ENCODE measurements at regions not wholly inside any gene's neighbourhood (a gene's known extent, or its start where the extent isn't known, plus 50 kb on each side); places are given as distances from the start of the nearest gene placed in this dataset.
"Not testable (repeated sequence)": the region's sequence is repeated elsewhere in the genome, so short reads cannot be mapped to it uniquely, and the experiment has no call there.

DNA sequence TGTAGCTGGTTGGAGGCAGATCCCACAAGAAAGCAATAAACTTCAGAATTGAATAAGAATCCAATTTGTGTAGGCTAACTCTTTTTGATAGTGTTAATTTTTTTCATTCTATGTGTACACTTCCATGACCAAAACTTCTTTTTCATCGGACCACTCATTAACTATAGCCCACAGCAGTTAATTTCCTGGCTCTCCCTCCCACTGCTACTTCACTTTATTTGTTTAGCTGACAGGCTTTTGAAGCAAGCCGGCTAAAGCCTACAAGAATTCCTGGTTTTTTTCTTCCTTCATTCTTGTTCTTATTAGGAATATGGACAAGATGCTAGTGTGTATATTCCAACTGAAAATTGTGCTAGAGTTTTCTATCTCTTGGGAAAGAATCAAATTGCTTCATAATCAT lies 329.2 kb upstream of the CCNH start:
- DNase-seq, result no peak

DNA sequence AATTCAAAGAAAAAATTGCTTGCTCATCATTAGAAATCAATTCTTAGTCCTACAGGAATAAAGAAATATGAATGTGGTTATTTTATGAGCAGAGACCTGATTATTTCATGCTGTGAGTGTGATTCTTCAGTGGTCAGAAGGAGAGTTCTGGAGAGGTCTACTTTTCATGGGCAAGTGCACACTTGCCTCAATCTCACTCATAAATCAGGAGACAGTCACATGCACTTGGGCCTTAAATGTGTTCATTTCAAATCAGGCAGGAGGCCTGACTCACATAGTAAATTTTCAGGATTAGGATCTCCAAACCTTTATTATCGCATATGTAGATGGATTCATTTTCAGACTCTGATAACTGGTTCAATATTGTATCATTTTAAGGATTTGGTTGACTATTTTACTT lies 323.2 kb upstream of the CCNH start:
- DNase-seq, result no peak

DNA sequence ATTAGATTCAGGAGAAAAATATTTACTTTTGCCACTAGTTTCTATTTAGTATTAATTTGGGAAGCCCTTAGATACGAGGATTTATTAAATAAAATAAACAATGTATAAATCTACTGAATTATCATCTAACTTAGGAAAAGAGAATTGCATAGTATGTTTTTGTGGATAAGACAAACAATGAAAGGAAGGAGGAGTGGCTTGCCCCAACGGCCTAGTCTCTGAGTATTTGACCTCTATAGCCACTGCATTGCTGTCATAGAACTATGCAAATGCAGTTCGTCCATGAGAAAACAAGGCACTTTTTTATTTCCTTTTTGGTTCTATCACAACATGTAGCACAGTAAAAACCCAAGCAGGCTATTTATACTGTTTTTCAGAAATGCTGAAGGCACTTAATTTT lies 321.2 kb upstream of the CCNH start:
- no peak for DNase-seq

DNA sequence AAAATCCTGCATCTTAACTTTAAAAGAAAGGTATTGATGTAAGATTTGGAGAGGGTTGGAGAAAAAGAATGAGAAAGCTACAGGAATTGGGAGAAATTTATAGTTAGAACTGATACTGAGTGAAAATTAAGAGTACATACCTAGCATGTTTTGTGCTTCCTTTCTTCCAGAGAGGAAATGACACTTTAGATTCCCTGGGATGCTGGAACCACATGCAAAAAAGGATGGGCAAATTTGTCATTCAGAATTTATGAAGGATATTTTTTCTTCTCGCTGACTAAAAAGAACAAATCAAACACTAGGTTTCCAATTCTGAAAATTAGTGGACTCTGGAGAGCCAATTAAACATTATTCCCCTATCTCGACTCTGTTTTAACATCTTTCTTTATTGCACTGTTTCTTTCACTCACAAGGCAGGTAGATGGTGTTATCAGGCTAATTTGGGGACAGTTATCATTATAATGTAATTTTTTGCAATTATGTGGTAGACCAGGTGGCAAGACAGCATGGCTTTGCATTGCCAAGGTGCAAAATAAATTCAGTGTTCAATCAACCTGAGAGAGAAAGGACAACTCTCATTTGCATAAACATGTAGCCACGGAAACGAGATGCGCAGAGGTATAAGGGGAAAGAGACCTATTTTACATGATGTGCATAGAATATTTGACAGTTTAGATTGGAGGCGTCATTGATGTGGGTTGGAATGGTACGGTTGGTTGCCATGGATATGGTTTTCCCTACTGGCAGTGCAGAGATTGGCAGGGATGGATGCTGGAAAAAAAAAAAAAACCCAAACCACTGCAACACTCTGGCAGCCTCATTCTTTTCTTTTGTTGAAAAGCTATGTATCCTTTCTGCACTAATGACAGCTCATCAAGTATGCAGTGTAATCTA lies 320.4 kb upstream of the CCNH start:
- no peak for DNase-seq

DNA sequence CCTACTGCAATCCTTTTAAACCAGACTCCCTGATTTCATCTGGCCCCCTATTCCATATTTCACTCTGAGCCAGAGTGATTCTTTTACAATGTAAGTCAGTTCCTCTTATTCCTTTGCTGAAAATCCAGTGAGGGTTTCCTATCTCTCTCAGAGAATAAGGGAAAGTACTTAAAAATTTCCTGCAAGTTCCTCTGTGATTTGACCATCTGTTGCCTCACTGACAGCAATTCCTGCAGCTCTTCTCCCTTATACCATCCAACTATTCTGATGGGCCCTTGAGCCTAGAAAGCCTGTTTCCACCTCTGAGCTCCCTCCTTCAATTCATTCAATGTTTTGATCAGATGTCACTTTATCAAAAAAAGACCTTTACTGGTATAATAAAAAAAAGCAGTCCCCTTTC lies 317.1 kb upstream of the CCNH start:
- no peak for DNase-seq

DNA sequence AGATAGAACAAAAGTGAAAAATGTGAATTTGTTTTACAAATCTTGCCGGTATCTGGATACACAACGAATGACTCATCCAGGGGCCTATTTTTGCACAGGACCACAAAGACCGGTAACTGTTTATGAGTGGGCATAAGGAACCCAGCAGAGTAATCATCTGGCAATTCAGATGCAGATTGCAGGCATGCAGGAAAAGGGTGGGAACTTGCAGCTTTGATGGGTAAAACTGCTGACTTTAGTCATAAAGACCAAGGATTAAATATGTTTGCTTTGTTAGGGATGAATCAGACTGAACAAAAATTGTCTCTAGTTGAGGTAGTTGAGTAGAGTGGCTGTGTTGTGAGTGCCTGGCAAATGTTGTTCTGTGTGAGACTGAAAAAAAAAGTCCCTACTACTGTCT lies 309.6 kb upstream of the CCNH start:
- DNase-seq, result no peak

DNA sequence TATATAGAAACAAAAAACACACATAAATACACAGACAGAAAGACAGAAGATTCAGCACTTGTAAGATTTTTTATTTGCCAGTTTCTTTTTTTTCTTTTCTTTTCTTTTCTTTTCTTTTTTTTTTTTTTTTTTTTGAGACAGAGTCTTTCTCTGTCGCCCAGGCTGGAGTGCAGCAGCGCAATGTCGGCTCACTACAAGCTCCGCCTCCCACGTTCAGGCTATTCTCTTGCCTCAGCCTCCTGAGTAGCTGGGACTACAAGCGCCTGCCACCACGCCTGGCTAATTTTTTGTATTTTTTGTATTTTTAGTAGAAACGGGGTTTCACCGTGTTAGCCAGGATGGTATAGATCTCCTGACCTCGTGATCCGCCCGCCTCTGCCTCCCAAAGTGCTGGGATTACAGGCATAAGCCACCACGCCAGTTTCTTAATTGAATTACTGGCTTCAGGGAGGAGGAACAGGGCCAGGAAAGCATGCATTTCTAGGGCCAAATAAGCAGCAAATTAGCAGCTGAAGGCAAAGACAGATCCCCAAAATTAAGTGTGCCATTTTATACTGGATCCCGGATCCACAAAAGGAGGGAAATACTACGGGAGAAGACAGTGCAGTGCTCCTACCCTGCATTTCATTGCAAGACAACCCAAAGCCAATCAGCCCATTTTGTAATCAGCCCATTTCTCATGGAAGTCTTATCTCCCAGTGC lies 305.6 kb upstream of the CCNH start:
- not testable (repeated sequence) for DNase-seq

DNA sequence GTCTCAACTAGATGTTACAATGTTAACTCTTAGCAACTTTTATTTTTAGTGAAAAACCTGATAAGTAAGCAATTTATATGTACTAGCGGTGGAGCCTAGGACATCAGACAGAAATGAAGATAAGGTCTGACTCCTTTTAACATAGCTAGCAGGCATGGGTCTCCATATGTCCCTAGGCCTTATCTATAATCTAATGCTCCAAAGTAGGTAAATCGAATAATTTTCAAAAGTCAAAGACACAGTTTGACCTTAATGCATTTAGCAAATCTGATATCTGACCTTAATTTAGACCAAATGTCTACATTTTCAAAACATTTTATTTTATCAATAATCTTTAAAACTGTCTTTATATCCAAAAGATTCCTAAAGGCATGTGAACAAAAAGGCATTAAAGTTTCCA lies 305.0 kb upstream of the CCNH start:
- no peak for DNase-seq

DNA sequence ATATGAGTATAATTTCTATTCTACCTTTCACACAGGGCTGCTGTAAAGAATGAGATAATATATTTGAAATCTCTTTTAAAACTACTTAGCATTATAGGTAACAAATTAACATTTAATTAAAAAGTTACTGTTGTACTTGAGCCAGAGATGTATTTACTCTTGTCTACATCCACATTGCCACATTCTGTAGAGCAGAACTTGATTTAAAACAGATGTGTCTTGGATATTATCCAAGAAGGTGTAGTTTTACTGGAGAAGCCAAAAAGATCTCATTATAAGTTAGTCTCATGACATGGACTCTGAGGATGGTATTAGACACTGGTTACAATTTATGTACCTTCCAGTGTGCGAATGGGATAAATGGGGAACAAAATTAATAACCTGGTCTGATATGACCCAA lies 293.1 kb upstream of the CCNH start:
- DNase-seq, result no peak

DNA sequence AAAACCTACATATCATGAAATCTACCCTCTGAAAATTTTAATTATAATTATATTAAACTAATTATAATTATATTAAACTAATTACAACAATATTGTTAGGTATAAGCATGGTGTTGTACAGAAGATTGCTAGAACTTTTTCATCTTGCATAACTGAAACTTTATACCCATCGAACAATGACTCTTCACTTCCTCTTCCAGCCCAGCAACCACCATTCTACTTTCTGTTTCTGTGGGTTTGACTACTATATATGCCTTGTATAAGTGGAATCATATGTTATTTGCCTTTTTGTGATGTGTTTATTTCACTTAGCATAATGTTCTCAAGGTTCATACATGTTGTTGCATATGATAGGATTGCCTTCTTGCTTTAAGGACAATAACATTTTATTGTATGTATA lies 274.2 kb upstream of the CCNH start:
- no peak for DNase-seq

DNA sequence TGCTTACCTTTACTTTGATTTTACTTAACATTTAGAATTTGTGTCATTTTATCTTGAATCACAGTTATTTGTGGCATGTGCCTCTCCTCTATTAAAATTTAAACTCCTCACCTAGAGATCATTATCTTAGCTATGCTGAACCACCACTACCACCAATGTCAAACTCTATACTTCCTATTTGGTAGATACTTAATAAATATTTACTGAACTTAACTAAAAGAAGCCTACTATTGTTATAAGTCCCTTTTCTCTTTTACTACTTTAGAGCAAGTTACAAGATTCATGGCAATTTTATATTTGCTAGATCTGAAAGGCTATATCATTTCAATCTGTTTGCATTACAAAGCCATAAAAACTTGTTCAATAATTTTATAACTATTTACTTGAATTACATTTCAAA lies 273.3 kb upstream of the CCNH start:
- no peak for DNase-seq

DNA sequence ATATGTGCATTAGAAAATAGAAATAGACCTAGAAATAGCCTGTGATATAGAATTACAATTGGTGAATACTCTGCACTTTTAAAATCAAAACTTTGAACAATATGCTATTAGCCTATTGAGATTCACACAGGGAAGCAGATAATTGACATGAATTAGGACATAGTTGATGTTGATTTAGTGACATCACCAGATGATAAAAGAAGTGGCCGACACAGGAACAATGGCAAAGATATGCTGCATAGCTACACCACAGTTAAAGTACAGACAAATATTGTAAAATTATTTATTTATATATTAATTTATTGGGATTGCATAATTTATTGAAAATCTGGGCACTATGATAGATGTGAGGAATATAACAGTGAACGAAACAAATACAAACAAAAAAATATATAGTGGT lies 261.5 kb upstream of the CCNH start:
- DNase-seq, result no peak

DNA sequence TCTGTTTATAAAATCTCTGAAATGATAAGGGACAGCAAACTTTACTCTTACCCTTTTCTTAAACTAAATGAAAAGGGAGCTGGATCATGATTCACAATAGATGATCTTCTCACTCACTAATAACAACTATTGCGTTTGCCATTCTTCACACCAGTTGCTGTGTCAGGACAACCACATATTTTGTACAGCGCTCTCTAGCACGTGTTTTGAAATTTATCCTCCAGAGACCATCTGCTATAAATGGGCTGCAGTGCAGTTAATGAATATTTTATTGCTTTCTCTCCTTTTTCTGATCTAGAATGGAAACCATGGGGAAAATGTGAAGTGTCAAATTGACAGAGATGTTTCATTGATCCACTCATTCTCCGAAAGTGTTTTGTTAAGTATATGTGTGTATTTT lies 258.4 kb upstream of the CCNH start:
- no peak for DNase-seq

DNA sequence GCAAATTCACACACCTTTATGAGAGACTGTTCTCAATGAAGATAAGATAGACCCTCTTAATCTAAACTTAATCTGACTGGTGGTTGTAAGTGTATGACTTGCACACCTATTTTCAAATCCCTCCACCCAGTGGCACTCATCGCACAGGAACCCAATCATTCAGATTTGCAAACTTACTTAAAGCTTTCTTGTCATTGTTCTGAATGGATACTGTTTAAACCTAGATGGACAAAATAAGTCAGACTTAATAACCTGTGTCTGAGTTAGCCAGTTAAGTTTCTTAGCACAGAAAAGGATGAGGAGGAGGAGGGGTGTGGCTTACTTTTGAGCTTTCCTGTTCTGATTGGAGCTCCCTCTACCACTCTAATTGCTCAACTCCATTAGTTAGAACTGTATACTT lies 252.4 kb upstream of the CCNH start:
- no peak for DNase-seq

DNA sequence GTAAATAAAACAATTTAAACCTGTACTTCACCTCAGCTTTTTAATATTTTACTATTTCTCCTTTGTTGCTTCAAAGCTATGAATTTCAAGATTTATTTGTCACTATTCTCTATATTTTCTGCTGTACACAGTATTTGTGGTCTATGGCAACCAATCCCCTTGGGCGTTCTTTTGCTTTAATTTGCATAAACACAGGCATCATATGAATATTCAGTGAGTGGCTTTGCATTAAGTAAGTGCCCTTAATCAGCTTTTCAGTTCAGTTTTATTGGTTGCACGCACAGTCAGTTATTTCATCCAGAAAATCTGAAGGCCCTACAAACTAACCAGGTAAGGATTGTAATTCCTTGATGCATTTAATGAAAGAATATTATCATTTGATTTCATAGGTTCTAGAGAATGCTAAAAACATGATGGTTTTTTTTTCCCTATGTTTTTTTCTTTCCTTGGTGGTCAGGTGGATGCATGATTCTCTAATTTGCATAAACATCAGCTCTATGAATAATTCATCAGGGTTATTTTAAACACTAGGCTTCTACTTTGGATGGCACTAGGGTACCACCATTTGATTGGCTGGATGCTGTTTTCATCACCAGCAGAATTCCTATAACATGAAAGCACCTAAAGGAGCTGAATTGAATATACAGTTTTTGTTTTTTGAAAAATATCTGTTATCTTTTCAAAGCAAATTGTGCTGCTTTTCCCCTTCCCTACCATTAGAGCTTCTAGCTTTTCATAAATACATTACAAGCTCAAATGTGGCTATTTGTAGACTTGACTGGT lies 249.2 kb upstream of the CCNH start:
- no peak for DNase-seq

DNA sequence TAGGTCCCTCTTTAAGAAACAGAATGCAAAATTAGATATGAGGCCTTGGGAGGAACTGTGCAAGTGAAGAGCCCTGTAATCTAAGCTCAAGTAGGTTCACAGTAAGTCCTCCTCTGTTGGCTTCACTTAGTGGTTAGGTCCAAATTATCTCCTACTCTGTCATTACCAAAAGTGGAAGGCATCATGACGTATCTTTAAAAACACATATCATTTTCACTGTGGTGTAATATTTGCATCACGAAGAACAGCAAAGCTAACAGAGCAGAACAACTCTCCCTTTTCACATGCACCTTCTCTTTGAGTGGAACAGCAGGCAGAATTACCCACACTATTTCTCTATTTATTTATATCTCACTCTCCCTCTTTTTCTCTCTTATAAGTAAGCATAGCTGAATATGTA lies 240.5 kb upstream of the CCNH start:
- DNase-seq, result no peak

DNA sequence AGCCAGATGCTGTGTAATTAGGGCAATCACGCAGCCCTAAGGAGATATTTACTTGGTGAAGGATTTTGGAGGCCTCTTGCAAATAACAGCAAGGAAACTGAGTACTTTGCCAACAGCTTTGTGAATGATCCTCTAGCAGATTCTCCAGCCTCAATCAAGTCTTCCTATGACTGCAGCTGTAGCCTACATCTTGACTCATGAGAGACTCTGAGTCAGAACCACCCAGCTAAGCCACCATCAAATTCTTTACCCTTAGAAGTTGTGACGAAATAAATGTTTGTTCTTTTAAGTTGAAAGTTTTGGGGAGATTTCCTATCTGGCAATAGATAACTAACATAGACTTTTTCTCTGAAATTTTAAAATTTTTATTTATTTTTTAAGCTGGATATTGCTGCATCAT lies 237.6 kb upstream of the CCNH start:
- no peak for DNase-seq

DNA sequence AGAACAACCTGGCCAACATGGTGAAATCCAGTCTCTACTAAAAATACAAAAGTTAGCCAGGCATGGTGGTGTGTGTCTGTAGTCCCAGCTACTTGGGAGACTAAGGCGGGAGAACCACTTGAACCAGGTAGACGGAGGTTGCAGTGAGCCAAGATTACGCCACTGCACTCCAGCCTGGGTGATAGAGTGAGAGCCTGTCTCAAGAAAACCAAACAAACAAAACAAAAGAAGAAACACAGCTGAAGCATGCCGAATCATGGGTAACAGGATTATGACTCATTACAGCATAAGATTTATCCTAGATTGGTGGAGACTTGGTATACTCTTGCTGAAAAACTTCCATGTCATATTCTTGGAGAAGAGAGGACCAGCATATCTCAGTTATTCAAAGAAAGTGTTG lies 236.7 kb upstream of the CCNH start:
- no peak for DNase-seq

DNA sequence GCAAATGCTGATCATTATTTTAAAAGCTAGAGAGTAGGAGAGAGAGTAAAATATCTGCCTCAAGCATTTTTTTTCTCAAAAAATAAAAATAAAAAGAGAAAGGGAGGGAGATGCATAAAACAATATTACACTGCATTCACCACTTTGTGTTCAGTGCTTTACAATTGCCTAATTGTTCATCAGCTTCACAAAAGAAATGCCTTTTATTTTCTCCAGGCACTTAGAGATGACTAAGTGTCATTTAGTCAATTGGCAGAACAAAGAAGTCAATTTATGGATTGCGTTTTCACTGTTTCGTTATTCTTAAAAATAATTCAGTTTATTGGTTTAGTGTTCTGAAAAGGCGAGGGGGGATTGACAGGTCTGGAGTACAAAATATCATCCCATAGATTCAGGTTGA lies 232.5 kb upstream of the CCNH start:
- DNase-seq, result no peak

DNA sequence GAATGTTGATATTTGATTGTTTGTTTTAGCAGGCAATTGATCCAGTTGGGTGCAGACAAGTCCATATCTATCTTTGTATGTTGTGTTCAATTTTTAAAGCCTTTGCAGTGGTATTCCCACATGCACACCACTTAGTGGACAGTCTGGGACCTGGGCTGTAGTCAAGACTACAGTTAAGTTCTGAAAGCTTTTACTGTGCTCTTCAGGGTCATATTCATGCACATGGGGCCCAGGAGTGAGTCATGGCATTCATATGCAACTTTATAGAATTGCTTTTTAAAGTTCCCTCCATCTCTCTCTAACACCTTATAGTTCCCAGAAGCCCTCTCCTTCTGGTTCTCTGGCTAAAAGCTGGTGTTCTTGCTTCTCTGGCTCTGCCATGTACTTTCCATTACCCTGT lies 228.2 kb upstream of the CCNH start:
- no peak for DNase-seq

DNA sequence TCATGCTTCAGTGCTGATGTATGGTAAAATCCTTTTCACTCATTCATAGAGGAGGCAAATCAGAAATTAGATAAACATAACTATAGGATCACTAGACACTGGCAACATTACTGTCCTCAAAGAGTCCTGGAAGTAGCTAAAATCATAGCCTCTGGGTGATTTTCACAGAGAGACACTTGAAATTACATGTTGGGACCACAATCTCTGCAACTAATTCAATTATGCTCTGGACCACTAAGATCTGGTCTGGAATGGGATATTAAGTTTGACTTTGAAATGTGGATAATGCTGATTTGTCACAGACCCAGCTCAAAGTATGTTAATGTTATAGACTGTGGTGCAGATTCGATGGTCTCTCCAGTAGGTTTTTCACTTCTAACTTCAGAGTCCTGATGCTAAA lies 214.6 kb upstream of the CCNH start:
- DNase-seq, result no peak

DNA sequence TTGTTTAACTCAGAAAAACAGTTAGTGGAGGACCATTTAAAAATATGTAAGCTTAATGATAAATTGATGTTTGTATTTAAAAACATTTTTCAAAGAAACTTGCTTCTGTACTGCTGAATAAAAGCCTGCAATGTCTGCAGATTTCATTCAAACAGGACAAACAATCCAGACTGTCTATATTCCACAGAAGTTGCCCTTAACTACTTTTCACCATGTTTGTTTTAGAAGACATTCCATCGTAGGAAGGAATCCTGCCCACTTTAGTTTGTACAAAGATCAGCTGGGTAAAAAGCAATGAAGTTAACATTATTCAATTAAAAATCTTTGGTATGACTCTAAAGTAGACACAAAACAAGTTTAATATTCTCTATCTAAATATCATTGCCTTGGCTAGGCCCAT lies 195.7 kb upstream of the CCNH start:
- DNase-seq, result no peak

DNA sequence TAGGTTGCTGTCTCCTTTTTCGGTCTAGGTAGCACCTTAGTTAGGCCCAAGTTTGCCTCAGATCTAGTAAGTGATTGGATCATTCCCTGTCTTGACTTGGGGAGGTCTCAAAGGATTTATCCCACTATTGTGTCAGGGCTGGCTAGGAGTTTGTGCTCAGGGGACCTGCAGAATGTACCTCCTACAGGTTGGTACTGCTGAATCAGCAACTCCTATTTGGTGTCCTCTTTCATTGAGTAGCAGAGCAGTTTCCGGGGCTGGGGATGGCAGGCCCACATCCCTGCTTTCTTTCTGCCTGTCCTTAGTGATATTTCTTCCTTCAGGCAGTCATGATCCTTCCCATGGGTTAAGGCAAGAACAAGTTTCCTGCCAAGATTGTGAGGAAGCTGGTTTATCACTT lies 192.9 kb upstream of the CCNH start:
- DNase-seq, result no peak

DNA sequence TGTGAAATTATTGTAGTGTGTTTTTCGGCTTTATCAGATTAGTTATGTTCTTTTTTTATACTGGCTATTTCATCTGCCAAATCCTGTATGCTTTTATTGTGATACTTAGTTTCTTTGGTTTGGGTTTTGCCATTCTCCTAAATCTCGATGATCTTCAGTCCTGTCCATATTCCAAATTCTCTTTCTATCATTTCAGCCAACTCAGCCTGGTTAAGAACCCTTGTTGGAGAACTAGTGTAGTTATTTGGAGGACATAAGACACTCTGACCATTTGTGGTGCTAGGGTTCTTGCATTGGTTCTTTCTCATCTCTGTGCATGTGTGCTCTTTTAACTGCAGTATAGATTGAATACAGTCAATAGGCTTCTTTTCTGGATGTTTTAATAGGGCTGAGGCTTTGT lies 187.0 kb upstream of the CCNH start:
- no peak for DNase-seq

All from suppressor macrophage treated with lipopolysaccharide for 1 hour (primary cell).